ENCODE measurements at regions not wholly inside any gene's neighbourhood (a gene's known extent, or its start where the extent isn't known, plus 50 kb on each side); places are given as distances from the start of the nearest gene placed in this dataset.
"Not testable (repeated sequence)": the region's sequence is repeated elsewhere in the genome, so short reads cannot be mapped to it uniquely, and the experiment has no call there.

DNA sequence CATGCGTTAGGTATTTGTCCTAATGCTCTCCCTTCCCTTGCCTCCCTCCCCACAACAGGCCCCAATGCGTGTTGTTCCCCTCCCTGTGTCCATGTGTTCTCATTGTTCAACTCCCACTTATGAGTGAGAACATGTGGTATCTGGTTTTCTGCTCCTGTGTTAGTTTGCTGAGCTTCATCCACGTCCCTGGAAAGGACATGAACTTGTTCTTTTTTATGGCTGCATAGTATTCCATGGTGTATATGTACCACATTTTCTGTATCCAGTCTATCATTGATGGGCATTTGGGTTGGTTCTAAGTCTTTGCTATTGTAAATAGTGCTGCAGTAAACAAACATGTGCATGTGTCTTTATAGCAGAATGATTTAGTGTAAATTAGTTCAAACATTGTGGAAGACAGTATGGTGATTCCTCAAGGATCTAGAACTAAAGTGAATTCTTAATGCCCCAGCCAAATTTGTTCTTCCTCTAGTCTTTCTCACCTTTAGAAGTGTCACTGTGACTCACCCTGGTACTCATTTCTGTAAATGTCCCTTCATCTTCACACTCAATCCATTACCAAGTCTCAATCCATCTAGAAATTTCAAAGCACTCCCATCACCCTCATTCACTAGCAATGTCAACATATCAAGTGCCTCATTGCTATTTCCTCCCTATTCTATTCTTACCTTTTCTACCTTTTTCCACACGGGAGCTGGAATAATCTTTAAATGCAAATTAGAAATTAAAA is 123.9 kb downstream of the MREG start:
- not testable (repeated sequence) for H3K4me3 ChIP-seq (replicated peaks; ENCODE audit: low read depth, low read length); DNase-seq (ENCODE audit: extremely low read depth, low read depth)

- TF ChIP-seq CTCF (IDR thresholded peaks at IDR 0.05; ENCODE audit: low read depth, low read length, missing control alignments) = no peak
- DNase-seq (ENCODE audit: extremely low read depth, low read depth) = no peak
- no peak overlapping the region for H3K4me3 ChIP-seq (replicated peaks; ENCODE audit: low read depth, low read length)
Observed at GRCh38 chr2:215888680-215889079, 124.7 kb downstream of the MREG start.

DNA sequence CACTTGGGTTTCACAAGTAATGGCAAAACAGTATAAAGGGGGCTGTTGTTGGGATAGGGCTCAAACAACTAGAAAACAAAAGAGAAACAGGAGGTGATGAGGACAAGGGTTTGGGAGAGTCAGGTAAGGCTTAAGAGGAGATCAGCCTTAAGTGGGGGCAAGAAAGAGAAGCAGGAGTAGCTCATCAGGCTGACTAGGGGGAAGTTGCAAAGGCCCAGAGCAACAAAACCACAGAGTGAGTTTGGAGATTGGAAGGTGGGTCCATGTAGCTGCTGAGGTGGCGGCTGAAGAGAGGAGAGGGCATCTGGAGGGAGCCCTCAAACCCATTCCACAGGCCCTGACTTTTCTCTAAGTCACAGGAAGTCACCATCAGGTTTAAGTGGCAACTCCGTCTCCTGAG is 126.0 kb downstream of the MREG start:
- H3K4me3 ChIP-seq (replicated peaks; ENCODE audit: low read depth, low read length) = no peak overlapping the region

DNA sequence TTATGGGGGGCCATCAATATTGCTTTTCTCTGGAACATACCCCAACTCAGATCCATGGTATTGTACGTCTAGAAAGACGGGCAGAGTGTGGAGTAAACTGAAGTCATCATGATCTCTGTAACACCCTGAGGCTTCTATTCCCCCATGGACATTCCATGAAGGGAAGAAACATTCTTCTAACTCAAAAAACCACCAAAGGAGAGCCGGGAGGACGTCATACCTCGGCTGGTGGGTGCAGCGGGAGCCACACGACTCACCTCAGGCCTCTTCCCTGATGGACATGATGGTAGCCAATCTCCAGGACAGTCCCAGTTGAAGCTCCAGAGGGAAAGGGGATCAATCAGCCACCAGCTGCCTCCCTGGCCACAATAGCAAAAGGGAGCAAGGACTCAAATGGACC is 127.3 kb downstream of the MREG start:
- no peak for TF ChIP-seq CTCF (IDR thresholded peaks at IDR 0.05; ENCODE audit: low read depth, low read length, missing control alignments)
- no peak overlapping the region for H3K4me3 ChIP-seq (replicated peaks; ENCODE audit: low read depth, low read length)
- no peak for DNase-seq (ENCODE audit: extremely low read depth, low read depth)

More for the DNA sequence above, 126.0 kb downstream of the MREG start:
- no peak for TF ChIP-seq CTCF (IDR thresholded peaks at IDR 0.05; ENCODE audit: low read depth, low read length, missing control alignments)
- DNase-seq (ENCODE audit: extremely low read depth, low read depth) = no peak

DNA sequence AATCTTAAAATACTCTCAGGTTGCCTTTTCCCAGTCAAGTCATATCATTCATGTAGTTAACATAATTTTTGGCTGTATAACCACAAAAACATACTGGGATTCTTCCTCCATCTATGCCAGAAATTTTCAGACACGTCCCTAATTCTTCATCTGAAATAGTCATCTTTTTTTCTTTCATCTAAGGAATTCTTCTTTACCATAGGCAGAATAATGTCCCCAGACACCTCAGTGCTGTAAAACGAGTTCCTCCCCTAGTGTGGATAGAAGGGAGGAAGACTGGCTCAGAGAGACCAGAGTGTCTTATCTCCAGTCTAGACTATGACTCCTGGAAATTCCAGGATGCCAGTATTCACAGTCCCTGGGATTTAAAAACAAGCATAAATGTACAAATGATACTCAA is 127.8 kb downstream of the MREG start:
- no peak for TF ChIP-seq CTCF (IDR thresholded peaks at IDR 0.05; ENCODE audit: low read depth, low read length, missing control alignments)
- no peak overlapping the region for H3K4me3 ChIP-seq (replicated peaks; ENCODE audit: low read depth, low read length)
- DNase-seq (ENCODE audit: extremely low read depth, low read depth) = no peak

- H3K4me3 ChIP-seq (replicated peaks; ENCODE audit: low read depth, low read length) = no peak overlapping the region
- no peak for TF ChIP-seq CTCF (IDR thresholded peaks at IDR 0.05; ENCODE audit: low read depth, low read length, missing control alignments)
- DNase-seq (ENCODE audit: extremely low read depth, low read depth) = no peak
Observed at GRCh38 chr2:215884451-215885087, 128.8 kb downstream of the MREG start.

DNA sequence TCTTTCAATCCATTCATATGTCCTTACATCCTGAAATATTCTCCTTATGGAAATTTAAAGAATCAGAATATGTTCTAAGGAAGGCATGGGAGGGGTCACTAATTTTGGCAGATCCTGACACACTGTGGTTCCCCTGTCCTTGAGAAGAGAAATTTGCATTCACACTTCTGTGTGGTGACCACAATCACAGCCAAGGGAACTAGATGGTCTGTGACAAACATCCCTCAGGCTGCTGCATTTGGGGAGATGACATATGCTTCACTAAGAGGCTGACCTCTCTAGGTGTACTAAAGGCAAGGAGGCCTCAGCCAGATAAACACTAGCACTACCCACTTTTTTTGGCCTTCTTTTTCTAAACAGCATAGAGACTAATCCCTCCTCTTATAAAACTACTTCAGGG is 129.6 kb downstream of the MREG start:
- TF ChIP-seq CTCF (IDR thresholded peaks at IDR 0.05; ENCODE audit: low read depth, low read length, missing control alignments) = no peak
- H3K4me3 ChIP-seq (replicated peaks; ENCODE audit: low read depth, low read length) = no peak overlapping the region
- DNase-seq (ENCODE audit: extremely low read depth, low read depth) = no peak
